GM23338 (cell line): ENCODE measurements at regions not wholly inside any gene's neighbourhood (a gene's known extent, or its start where the extent isn't known, plus 50 kb on each side); places are given as distances from the start of the nearest gene placed in this dataset.

ENCODE experiments used
- ATAC-seq: fragments of 200-7000 bp; cut with Tn5 transposase; 3 replicates; pipeline ENCODE4 v1.9.1; 2020
- DNase-seq: peaks from one replicate; pipeline ENCODE4 v3.0.0-alpha.2; 2015; ENCODE audit warnings: low spot score
- H2AFZ ChIP-seq: fragments of 200-600 bp; sonication (generic); 2 replicates; pipeline ENCODE4 v1.8.0; 2016; ENCODE audit warnings: antibody characterized with exemption, mild to moderate bottlenecking, moderate library complexity
- H3F3A ChIP-seq: fragments of 200-600 bp; sonication (generic); replicated peaks from 2 replicates; pipeline ENCODE4 v1.8.0; 2017; ENCODE audit warnings: antibody characterized with exemption, mixed run types, low read depth
- H3K27ac ChIP-seq: fragments of 200-600 bp; sonication (generic); 2 replicates; pipeline ENCODE4 v1.6.1; 2016; ENCODE audit warnings: low read depth
- H3K27me3 ChIP-seq: fragments of 200-600 bp; sonication (generic); 2 replicates; pipeline ENCODE4 v1.8.0; 2016; ENCODE audit warnings: mild to moderate bottlenecking, mixed run types, moderate library complexity; ENCODE audit not compliant: insufficient read depth
- H3K36me3 ChIP-seq: fragments of 200-600 bp; sonication (generic); 2 replicates; pipeline ENCODE4 v1.8.0; 2016; ENCODE audit warnings: mild to moderate bottlenecking; ENCODE audit not compliant: insufficient read depth
- H3K4me1 ChIP-seq: fragments of 200-600 bp; sonication (generic); 2 replicates; pipeline ENCODE4 v1.8.0; 2016; ENCODE audit warnings: mild to moderate bottlenecking, moderate library complexity; ENCODE audit not compliant: insufficient read depth
- H3K4me2 ChIP-seq: fragments of 200-600 bp; sonication (generic); 2 replicates; pipeline ENCODE4 v1.7.1; 2017; ENCODE audit warnings: mixed run types
- H3K4me3 ChIP-seq: fragments of 200-600 bp; sonication (generic); 2 replicates; pipeline ENCODE4 v1.6.1; 2016; ENCODE audit warnings: mixed run types
- H3K79me2 ChIP-seq: fragments of 200-600 bp; sonication (generic); replicated peaks from 2 replicates; pipeline ENCODE4 v1.8.0; 2017; ENCODE audit warnings: mild to moderate bottlenecking; ENCODE audit not compliant: insufficient read depth
- H3K9me2 ChIP-seq: fragments of 200-600 bp; sonication (generic); 2 replicates; pipeline ENCODE4 v1.8.0; 2017; ENCODE audit not compliant: insufficient read depth
- H4K20me1 ChIP-seq: fragments of 200-600 bp; sonication (generic); replicated peaks from 2 replicates; pipeline ENCODE4 v1.8.0; 2017; ENCODE audit warnings: mild to moderate bottlenecking; ENCODE audit not compliant: insufficient read depth
- H3K27ac Mint-ChIP-seq: 2 replicates; pipeline ENCODE4 v1.8.0; 2020; ENCODE audit warnings: inconsistent platforms, mild to moderate bottlenecking, moderate library complexity, mixed read lengths
- H3K27me3 Mint-ChIP-seq: 3 replicates; pipeline ENCODE4 v1.8.0; 2022; ENCODE audit warnings: low read depth, mild to moderate bottlenecking, moderate library complexity, mixed read lengths, inconsistent platforms; ENCODE audit not compliant: insufficient read depth, poor library complexity
- H3K36me3 Mint-ChIP-seq: 3 replicates; pipeline ENCODE4 v1.8.0; 2021; ENCODE audit warnings: low read depth, mild to moderate bottlenecking, inconsistent platforms, moderate library complexity, mixed read lengths
- H3K4me1 Mint-ChIP-seq: 3 replicates; pipeline ENCODE4 v1.8.0; 2020; ENCODE audit warnings: mild to moderate bottlenecking, inconsistent platforms, mixed read lengths
- H3K4me3 Mint-ChIP-seq: 3 replicates; pipeline ENCODE4 v1.8.0; 2021; ENCODE audit warnings: moderate library complexity, mild to moderate bottlenecking, inconsistent platforms, mixed read lengths
- H3K9me3 Mint-ChIP-seq: 3 replicates; pipeline ENCODE4 v1.8.0; 2020; ENCODE audit warnings: moderate library complexity, mild to moderate bottlenecking, inconsistent platforms, mixed read lengths
- CTCF ChIP-seq, 2 experiments: fragments of 200-600 bp in 1 of 2; sonication (generic) in 1 of 2; conservative IDR thresholded peaks; 2 replicates each; pipeline versions ENCODE4 v1.5.1 to v1.6.1; 2016 to 2017; ENCODE audit warnings: antibody characterized with exemption in 2 of 2, low read depth in 2 of 2, mild to moderate bottlenecking in 2 of 2, moderate library complexity in 1 of 2
- EZH2 ChIP-seq: fragments of 200-600 bp; sonication (generic); IDR thresholded peaks from one replicate; pipeline ENCODE4 v1.8.0; 2017; ENCODE audit warnings: antibody characterized with exemption, mild to moderate bottlenecking, low read depth; ENCODE audit not compliant: unreplicated experiment
- EZH2phosphoT487 ChIP-seq: fragments of 200-600 bp; sonication (generic); IDR thresholded peaks from one replicate; pipeline ENCODE4 v1.8.1; 2018; ENCODE audit warnings: antibody characterized with exemption; ENCODE audit not compliant: unreplicated experiment
- JUNB ChIP-seq: IDR thresholded peaks from one replicate; pipeline ENCODE4 v1.6.1; 2016; ENCODE audit warnings: antibody characterized with exemption; ENCODE audit not compliant: unreplicated experiment
- POLR2AphosphoS5 ChIP-seq: IDR thresholded peaks from 2 replicates; pipeline ENCODE4 v1.6.1; 2016; ENCODE audit warnings: antibody characterized with exemption, low read depth
- REST ChIP-seq: IDR thresholded peaks from one replicate; pipeline ENCODE4 v1.6.1; 2018; ENCODE audit warnings: antibody characterized with exemption; ENCODE audit not compliant: unreplicated experiment
- STAT1 ChIP-seq: IDR thresholded peaks from one replicate; pipeline ENCODE4 v1.6.1; 2016; ENCODE audit warnings: antibody characterized with exemption; ENCODE audit not compliant: unreplicated experiment
- ZNF114 ChIP-seq: fragments of 250-450 bp; sonication (Bioruptor Pico); IDR thresholded peaks from 2 replicates; pipeline ENCODE4 v1.5.0; 2020; ENCODE audit warnings: mild to moderate bottlenecking, moderate library complexity
- ZNF331 ChIP-seq: fragments of 250-450 bp; sonication (Bioruptor Pico); IDR thresholded peaks from 2 replicates; pipeline ENCODE4 v1.5.0; 2020; ENCODE audit warnings: low read depth, mild to moderate bottlenecking, moderate library complexity
- ZNF462 ChIP-seq: fragments of 250-450 bp; sonication (Bioruptor Pico); IDR thresholded peaks from 2 replicates; pipeline ENCODE4 v1.5.0; 2020; ENCODE audit warnings: mild to moderate bottlenecking, moderate library complexity

GRCh38 chr21:17964199-17964598, 145.0 kb upstream of the C21orf91 start:
- Histone ChIP-seq H3K9me2 (peaks cover 14% of the 10 kb centered on the region), H3K79me2 (no peaks in the 10 kb centered on the region), H2AFZ (no peak overlapping the region), H3K27ac (no peak overlapping the region), H3K4me2 (no peak overlapping the region), H3K27me3 (no peaks in the 10 kb centered on the region), H3K36me3 (no peaks in the 10 kb centered on the region), H4K20me1 (no peaks in the 10 kb centered on the region), H3F3A (no peaks in the 10 kb centered on the region), H3K4me1 (no peaks in the 10 kb centered on the region; the same call in 1 of the 2 replicates), H3K4me3 (no peak overlapping the region)
- Mint-ChIP-seq H3K36me3 (no peaks in the 10 kb centered on the region; the same call in 2 of the 3 replicates), H3K27ac (no peak overlapping the region), H3K9me3 (no peaks in the 10 kb centered on the region), H3K4me1 (no peaks in the 10 kb centered on the region), H3K4me3 (no peak overlapping the region), H3K27me3 (no peaks in the 10 kb centered on the region)
- TF ChIP-seq EZH2phosphoT487 (no peak), CTCF (conservative IDR thresholded peaks at IDR 0.05; ENCODE audit: low read depth in 2 of 2) (no peak), REST (no peak), EZH2 (no peak), ZNF462 (CRISPR knock-in tag) (no peak), ZNF114 (CRISPR knock-in tag) (no peak), ZNF331 (CRISPR knock-in tag) (no peak), JUNB (no peak), POLR2AphosphoS5 (no peak), STAT1 (no peak)
- DNase-seq (no peak), ATAC-seq (no peak)
